ENCODE measurements at regions not wholly inside any gene's neighbourhood (a gene's known extent, or its start where the extent isn't known, plus 50 kb on each side); places are given as distances from the start of the nearest gene placed in this dataset.
A peak's percentile ranks its signal among the peaks of the same experiment; 100 is the strongest.

- no peaks in the 10 kb centered on the region for H3K9me3 Mint-ChIP-seq
- H3K4me3 Mint-ChIP-seq, result no peak overlapping the region
- no peaks in the 10 kb centered on the region; the same call in 1 of the 2 replicates for H3K27me3 Mint-ChIP-seq (ENCODE audit: low read depth)
- ChIA-PET CTCF (interaction anchor here (0.5 to 2.3 kb wide), 44 partner anchors 10 to 575 kb away, joined by 3 to 28 read pairs (median 4); partner anchors contain the start of gene SOX9), POLR2A (interaction anchor here (0.6 to 1.3 kb wide), 3 partner anchors 48 to 1169 kb away, joined by 3 to 7 read pairs (median 4); partner anchors contain the start of gene SOX9)
- H3K4me1 Mint-ChIP-seq, result peaks cover 9% of the 10 kb centered on the region
- TF ChIP-seq TEAD4 (CRISPR knock-in tag; IDR thresholded peaks at IDR 0.05) (no peak), ESRRA (CRISPR knock-in tag; IDR thresholded peaks at IDR 0.05; ENCODE audit: borderline replicate concordance) (no peak), CREM (CRISPR knock-in tag; IDR thresholded peaks at IDR 0.05) (no peak), FOXP1 (CRISPR knock-in tag; IDR thresholded peaks at IDR 0.05; ENCODE audit: borderline replicate concordance) (peak; percentile 24; the same call in 1 of the 2 replicates), E2F5 (CRISPR knock-in tag; IDR thresholded peaks at IDR 0.05) (no peak), SP1 (CRISPR knock-in tag; conservative IDR thresholded peaks at IDR 0.05) (no peak), ZNF281 (CRISPR knock-in tag; IDR thresholded peaks at IDR 0.05) (no peak), NFE2L1 (CRISPR knock-in tag; IDR thresholded peaks at IDR 0.05) (no peak)
- TF ChIP-seq, protein P1, sequence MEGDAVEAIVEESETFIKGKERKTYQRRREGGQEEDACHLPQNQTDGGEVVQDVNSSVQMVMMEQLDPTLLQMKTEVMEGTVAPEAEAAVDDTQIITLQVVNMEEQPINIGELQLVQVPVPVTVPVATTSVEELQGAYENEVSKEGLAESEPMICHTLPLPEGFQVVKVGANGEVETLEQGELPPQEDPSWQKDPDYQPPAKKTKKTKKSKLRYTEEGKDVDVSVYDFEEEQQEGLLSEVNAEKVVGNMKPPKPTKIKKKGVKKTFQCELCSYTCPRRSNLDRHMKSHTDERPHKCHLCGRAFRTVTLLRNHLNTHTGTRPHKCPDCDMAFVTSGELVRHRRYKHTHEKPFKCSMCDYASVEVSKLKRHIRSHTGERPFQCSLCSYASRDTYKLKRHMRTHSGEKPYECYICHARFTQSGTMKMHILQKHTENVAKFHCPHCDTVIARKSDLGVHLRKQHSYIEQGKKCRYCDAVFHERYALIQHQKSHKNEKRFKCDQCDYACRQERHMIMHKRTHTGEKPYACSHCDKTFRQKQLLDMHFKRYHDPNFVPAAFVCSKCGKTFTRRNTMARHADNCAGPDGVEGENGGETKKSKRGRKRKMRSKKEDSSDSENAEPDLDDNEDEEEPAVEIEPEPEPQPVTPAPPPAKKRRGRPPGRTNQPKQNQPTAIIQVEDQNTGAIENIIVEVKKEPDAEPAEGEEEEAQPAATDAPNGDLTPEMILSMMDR (IDR thresholded peaks at IDR 0.05), result peak; percentile 50
- DNase-seq (ENCODE audit: low spot score) (peak; percentile 54), ATAC-seq (peak; percentile 89)
- H3K36me3 Mint-ChIP-seq, result no peaks in the 10 kb centered on the region
- no peak overlapping the region; the same call in 1 of the 2 replicates for H3K27ac Mint-ChIP-seq
Observed at GRCh38 chr17:72430611-72431432, 310.0 kb downstream of the SOX9 start.

GRCh38 chr17:72432143-72432621 lies 311.4 kb downstream of the SOX9 start:
- Mint-ChIP-seq H3K36me3 (no peaks in the 10 kb centered on the region), H3K27me3 (ENCODE audit: low read depth) (no peaks in the 10 kb centered on the region; the same call in 1 of the 2 replicates), H3K4me3 (no peak overlapping the region), H3K4me1 (peaks cover 9% of the 10 kb centered on the region), H3K9me3 (no peaks in the 10 kb centered on the region), H3K27ac (no peak overlapping the region)
- no peak for TF ChIP-seq ZNF281 (CRISPR knock-in tag; IDR thresholded peaks at IDR 0.05)
- no peak for TF ChIP-seq NR3C1 (CRISPR knock-in tag; conservative IDR thresholded peaks at IDR 0.05; ENCODE audit: low read depth)
- no peak for TF ChIP-seq TEAD4 (CRISPR knock-in tag; IDR thresholded peaks at IDR 0.05)
- TF ChIP-seq, protein P2, sequence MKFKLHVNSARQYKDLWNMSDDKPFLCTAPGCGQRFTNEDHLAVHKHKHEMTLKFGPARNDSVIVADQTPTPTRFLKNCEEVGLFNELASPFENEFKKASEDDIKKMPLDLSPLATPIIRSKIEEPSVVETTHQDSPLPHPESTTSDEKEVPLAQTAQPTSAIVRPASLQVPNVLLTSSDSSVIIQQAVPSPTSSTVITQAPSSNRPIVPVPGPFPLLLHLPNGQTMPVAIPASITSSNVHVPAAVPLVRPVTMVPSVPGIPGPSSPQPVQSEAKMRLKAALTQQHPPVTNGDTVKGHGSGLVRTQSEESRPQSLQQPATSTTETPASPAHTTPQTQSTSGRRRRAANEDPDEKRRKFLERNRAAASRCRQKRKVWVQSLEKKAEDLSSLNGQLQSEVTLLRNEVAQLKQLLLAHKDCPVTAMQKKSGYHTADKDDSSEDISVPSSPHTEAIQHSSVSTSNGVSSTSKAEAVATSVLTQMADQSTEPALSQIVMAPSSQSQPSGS (CRISPR knock-in tag; IDR thresholded peaks at IDR 0.05; ENCODE audit: borderline replicate concordance, low read depth), result no peak
- TF ChIP-seq NFYB (CRISPR knock-in tag; conservative IDR thresholded peaks at IDR 0.05; ENCODE audit: low read depth), result no peak
- no peak for TF ChIP-seq AR (CRISPR knock-in tag; IDR thresholded peaks at IDR 0.05)
- TF ChIP-seq TEAD1 (CRISPR knock-in tag; IDR thresholded peaks at IDR 0.05), result no peak
- TF ChIP-seq NFE2L1 (CRISPR knock-in tag; IDR thresholded peaks at IDR 0.05), result no peak
- no peak for TF ChIP-seq FOXP1 (CRISPR knock-in tag; IDR thresholded peaks at IDR 0.05; ENCODE audit: borderline replicate concordance)
- TF ChIP-seq ZNF396 (CRISPR knock-in tag; IDR thresholded peaks at IDR 0.05; ENCODE audit: borderline replicate concordance), result no peak
- TF ChIP-seq USF2 (CRISPR knock-in tag; IDR thresholded peaks at IDR 0.05), result no peak
- TF ChIP-seq GABPB1 (CRISPR knock-in tag; IDR thresholded peaks at IDR 0.05), result no peak
- TF ChIP-seq FOXK1 (CRISPR knock-in tag; IDR thresholded peaks at IDR 0.05), result no peak
- POLR2A ChIA-PET, result interaction anchor here (0.7 to 1.0 kb wide), 2 partner anchors 47 to 706 kb away, joined by 3 to 4 read pairs; no protein-coding TSS in a partner anchor
- CTCF ChIA-PET, result interaction anchor here (0.7 to 2.3 kb wide), 8 partner anchors 13 to 502 kb away, joined by 3 to 11 read pairs (median 4); no protein-coding TSS in a partner anchor
- no peak for ATAC-seq
- DNase-seq (ENCODE audit: low spot score), result no peak

Data from WTC11 (cell line).